ENCODE measurements at regions not wholly inside any gene's neighbourhood (a gene's known extent, or its start where the extent isn't known, plus 50 kb on each side); places are given as distances from the start of the nearest gene placed in this dataset.

DNA sequence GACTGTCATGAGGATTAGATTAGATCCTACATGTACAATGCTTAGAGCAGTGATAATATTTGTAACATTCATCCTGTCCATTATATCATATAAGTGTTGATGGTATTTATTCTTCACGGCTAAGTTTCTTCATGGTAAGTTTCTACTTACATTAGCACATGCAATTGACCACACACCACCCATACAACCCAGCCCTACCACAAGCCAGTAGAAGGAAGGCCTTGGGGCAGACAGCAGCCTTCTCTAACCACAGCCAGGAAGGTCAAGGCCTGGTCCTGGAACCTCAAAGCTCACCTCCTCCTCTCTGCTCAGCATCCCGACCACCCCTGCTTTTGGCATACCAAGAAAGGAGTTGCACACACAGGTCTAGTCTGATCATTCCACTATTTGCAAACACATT is 245.2 kb upstream of the SDK2 start:
- TF ChIP-seq SP1 (IDR thresholded peaks at IDR 0.05) (no peak), L3MBTL2 (conservative IDR thresholded peaks at IDR 0.05) (no peak), FOXA1 (IDR thresholded peaks at IDR 0.05) (no peak), FOXM1 (IDR thresholded peaks at IDR 0.05; ENCODE audit: borderline replicate concordance) (no peak), TARDBP (IDR thresholded peaks at IDR 0.05) (no peak), FOXK2 (IDR thresholded peaks at IDR 0.05) (no peak), ARNT (IDR thresholded peaks at IDR 0.05) (no peak), BHLHE40 (IDR thresholded peaks at IDR 0.05; ENCODE audit: borderline replicate concordance) (no peak), HDGF (IDR thresholded peaks at IDR 0.05; ENCODE audit: borderline replicate concordance) (no peak)
- TF ChIP-seq, protein P1, sequence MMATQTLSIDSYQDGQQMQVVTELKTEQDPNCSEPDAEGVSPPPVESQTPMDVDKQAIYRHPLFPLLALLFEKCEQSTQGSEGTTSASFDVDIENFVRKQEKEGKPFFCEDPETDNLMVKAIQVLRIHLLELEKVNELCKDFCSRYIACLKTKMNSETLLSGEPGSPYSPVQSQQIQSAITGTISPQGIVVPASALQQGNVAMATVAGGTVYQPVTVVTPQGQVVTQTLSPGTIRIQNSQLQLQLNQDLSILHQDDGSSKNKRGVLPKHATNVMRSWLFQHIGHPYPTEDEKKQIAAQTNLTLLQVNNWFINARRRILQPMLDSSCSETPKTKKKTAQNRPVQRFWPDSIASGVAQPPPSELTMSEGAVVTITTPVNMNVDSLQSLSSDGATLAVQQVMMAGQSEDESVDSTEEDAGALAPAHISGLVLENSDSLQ (IDR thresholded peaks at IDR 0.05): no peak

Measured in HEK293T (cell line).